LoVo (cell line): ENCODE measurements at regions not wholly inside any gene's neighbourhood (a gene's known extent, or its start where the extent isn't known, plus 50 kb on each side); places are given as distances from the start of the nearest gene placed in this dataset.
"Not testable (repeated sequence)": the region's sequence is repeated elsewhere in the genome, so short reads cannot be mapped to it uniquely, and the experiment has no call there.

Experiments
- DNase-seq: peaks from one replicate; pipeline ENCODE4 v3.0.0-alpha.2; 2016; ENCODE audit warnings: low spot score

GRCh38 chr14:97029800-97030199, 232.6 kb downstream of the VRK1 start:
- no peak for DNase-seq

DNA sequence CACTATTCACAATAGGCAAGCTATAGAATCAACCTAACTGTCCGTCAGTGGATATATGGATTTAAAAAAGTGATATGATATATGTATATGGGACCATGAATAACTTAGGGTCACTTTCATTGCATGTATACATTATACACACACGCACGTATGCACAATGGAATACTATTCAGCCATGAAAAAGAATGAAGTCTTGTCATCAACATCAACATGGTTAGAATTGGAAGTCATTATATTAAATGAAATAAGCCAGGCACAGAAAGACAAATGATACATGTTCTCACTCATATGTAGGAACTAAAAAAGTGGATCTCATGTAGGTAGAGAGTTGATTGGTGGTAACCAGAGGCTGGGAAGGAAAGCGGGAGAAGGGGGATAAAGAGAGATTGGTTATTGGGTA, 234.3 kb downstream of the VRK1 start:
- DNase-seq, result no peak

DNA sequence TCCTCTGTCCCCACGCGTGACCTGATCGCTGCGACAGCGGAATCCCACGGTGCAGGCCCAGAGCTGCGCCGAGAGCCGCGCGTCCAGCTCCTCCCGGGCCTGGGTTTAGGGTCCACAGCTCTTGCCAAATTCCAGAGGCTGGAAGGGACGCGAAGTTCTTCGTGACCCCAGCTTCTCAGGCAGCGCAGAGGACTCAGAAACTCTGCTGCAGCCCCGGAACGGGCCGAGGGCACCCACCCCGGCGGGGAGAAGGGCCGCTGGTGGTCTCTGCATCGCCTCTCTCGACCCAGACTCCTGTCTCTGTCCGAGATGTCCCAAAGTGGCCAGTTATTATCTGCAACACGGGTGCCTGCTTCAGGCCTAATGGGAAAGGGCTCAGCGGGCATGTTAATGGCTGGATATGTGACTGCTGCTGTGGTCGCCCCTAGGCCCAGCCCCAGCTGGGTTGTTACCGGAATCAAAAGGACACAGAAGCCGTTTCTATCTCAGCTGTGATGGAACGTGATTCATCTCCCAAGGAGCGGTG, 236.4 kb downstream of the VRK1 start:
- DNase-seq, result no peak

DNA sequence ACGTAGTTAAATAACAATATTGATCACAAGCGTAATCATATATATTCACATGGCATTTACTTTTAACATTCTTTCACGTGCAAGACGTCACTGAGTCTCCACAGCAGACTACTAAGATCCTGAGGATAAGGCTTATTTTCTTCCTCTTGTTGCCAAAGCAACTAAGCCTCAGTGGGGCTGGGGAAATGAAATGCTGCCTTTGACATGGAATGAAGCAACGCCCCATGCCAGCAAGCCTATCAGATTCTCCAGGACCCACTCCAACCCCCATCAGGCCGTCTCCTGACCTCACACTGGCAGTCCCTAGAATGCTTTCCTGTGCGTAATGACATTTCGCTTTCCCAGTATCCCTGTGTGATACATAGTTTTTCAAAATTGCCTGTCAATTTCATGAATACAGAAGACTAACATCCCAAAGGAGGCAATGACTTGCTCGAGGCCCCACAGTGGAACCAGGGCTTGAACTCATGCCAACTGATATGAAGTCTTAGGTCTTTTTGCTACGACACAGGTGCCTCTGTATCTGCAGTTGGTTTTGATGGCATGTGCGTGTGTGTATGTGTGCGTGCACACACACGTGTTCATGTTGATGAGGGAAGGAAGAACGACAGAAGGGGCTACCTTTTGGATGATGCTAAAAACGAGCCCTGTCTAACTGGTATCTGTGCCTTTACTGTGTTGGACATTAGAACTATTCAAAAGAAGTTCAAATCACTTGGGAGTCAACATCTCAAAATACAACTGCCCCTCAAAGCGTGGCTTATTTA, 239.1 kb downstream of the VRK1 start:
- DNase-seq, result no peak

- DNase-seq, result no peak
Observed at GRCh38 chr14:97039717-97040363, 242.7 kb downstream of the VRK1 start.

DNA sequence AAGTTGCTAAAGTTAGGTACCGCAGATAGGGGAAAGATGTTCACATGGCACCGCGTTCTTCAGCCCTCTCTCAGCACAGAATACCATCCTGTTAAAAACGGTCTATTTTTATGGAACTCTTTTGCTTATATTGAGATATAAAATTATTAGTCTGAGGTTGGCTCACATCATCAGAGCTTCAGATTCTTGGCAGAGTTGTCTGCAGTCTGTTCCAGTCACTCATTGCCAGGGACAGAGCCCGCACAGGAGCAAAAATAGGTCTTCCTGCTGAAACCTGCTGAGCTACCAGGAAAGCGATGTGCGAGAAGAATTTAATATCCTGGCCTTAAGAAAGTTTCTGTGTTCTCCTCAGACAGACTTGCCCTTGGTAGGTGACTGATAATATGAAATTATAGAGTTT, 249.8 kb downstream of the VRK1 start:
- DNase-seq, result no peak

DNA sequence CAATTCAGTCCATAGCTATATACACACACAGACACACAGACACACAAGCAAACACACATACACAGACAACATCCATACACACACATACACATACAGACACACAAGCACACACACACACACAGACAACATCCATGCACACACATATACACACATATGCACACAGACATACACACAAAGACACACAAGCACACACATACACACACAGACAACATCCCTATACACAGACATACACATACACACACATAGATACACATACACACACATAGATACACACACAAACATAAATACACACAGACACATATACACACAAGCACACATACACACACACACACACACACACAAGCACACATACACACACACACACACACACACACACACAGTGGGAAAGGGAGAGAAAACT, 254.8 kb downstream of the VRK1 start:
- no peak for DNase-seq

GRCh38 chr14:97053941-97054340, 256.8 kb downstream of the VRK1 start:
- DNase-seq, result no peak

- DNase-seq, result no peak
Observed at GRCh38 chr14:97055355-97055754, 258.2 kb downstream of the VRK1 start.

- no peak for DNase-seq
Observed at GRCh38 chr14:97056086-97056485, 258.9 kb downstream of the VRK1 start.

- no peak for DNase-seq
Observed at GRCh38 chr14:97057238-97058073, 260.3 kb downstream of the VRK1 start.

- DNase-seq, result no peak
Observed at GRCh38 chr14:97058074-97058467, 260.9 kb downstream of the VRK1 start.

GRCh38 chr14:97058589-97058988, 261.4 kb downstream of the VRK1 start:
- DNase-seq, result no peak

GRCh38 chr14:97061198-97061597, 264.0 kb downstream of the VRK1 start:
- no peak for DNase-seq

DNA sequence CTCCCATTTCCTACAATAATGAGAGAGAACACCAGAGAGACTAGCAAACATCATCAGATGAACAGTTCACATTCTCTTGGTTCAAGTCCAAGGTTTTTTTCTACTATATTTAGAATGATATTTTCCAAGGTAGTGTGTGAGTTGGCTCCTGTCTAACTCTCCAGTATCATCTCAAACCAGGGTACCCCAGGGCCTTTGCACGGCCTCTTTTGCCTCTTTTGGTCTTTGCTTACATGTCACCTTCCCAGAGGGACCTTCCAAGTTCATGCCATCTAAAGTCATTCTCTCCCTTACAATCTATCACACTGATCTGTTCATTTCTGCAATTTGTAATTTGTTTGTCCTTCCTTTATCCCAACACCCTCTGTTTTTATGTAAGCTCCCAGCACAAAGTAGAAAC, 264.5 kb downstream of the VRK1 start:
- DNase-seq, result no peak

DNA sequence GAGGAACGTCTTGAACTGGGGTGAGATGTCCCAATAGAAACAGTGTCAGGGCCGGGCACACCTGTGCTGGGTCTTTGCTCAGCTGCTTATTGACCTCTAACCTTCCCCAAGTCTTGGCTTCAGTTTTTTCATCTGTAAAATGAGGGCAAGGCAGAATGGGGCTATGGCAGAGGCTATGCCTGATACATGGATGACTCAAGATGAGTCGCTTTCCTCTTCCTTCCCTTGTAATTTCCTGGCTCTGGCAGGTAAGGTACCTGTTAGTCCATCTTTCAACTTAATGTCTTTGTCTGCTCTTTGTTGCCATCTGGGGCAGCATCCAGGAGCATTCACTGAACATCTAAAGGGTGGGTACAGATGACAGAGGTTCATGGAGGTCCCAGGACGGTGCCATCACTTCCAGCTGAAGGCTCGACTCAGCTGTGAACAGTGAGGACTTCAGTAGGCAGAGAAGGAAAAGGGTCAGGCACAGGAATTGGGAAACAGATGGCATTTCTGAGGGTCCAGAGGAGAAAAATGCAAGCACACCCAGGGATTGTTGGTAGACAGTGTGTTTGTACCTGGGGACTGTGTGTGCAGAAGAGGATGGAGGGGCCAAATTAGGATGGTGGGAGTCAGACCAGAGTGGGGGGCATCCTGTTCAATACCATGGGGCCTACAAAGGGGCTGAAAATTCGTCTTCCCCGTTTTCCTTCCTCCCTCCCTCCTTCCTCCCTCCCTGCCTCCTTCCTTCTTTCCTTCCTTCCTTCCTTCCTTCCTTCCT, 268.3 kb downstream of the VRK1 start:
- DNase-seq, result no peak

DNA sequence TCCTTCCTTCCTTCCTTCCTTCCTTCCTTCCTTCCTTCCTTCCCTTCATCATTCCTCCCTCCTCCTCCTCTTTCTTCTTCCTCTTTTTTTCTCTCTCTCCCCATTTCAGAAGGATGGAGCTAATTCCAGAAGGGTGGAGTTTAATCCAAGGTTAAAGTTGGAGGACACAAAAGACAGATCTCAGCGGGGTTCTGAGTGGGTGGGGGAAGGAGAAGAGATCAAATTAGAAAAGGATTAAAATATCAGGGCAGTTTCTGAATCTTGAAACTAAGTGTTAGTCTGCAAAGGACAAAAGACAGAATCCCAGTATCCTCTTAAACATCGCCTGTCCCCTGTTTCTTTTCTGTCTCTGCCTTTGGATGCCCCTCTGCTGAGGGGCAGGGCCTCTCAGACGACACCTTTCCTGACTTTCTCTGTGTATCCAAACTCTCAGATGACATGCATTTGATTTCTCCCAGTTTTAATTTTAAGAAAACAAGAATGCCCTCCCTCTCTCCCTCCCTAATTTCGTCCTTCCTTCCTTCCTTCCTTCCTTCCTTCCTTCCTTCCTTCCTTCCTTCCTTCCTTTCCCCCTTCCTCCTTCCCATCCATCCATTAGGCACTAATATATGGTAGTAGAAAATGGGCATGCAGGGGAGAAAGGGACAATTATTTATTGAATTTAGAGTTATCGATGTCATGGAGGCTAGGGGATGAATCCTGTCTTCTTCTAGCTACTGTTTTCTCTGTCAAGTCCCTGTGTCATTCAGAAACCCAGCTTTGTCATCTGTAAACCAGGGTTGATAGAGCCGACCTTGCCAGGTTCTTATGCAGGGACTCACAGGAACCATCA, 269.1 kb downstream of the VRK1 start:
- DNase-seq, result no peak

GRCh38 chr14:97068293-97068692, 271.1 kb downstream of the VRK1 start:
- not testable (repeated sequence) for DNase-seq

GRCh38 chr14:97070259-97070658, 273.1 kb downstream of the VRK1 start:
- no peak for DNase-seq

DNA sequence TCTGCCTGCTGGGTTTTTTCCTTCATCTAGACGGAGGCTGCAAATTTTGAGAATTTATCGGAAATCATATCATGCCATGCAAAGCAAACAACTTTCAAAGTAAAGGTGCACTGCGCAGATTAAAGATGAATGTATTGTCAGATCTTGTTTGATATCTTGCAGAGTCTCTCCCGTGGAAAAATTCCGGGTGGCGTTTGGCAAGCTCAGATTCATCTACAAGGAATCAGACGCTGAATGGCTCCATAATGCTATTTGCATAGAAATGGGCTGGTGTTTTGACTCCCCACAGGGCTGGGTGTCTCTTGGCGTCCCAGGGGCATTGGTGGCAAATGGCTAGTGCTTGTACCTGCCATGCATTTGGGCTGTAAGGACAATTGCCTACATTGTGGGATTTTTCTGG, 274.0 kb downstream of the VRK1 start:
- DNase-seq, result no peak

DNA sequence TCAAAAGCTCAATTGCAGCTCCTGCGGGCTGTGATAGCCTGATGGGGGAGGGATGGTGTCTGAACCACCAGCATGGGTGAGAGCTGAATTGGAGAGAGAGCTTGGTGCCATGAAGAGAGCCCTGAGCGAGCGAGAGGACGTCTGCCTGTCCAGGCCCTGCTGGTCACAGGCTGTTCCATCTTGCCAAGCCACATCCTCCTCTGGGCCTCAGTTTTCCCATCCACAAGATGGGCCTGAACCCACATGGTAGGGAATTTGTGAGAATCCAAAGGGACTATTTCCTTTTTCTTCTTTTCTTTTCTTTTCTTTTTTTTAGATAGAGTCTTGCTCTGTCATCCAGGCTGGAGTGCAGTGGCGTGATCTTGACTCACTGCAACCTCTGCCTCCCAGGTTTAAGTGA, 276.4 kb downstream of the VRK1 start:
- DNase-seq, result no peak
